Posterior vena cava (tissue), 2 donors: ENCODE measurements at regions not wholly inside any gene's neighbourhood (a gene's known extent, or its start where the extent isn't known, plus 50 kb on each side); places are given as distances from the start of the nearest gene placed in this dataset.
"Not testable (repeated sequence)": the region's sequence is repeated elsewhere in the genome, so short reads cannot be mapped to it uniquely, and the experiment has no call there.

Source experiments
- DNase-seq: peaks from one replicate; pipeline ENCODE4 v3.0.0-alpha.2; 2020; ENCODE audit warnings: low spot score
- intact Hi-C, 2 donors: fragments of 100-400 bp; cut with DNase I; formaldehyde crosslinking; loops; one replicate each; pipeline versions ENCODE4 v1.14.1 to v1.14.2; 2022 to 2023
- donor health status: DM: yes; HTN: yes; CAD: no.
- donor health status: DM: yes; HTN: yes; CAD: no.

DNA sequence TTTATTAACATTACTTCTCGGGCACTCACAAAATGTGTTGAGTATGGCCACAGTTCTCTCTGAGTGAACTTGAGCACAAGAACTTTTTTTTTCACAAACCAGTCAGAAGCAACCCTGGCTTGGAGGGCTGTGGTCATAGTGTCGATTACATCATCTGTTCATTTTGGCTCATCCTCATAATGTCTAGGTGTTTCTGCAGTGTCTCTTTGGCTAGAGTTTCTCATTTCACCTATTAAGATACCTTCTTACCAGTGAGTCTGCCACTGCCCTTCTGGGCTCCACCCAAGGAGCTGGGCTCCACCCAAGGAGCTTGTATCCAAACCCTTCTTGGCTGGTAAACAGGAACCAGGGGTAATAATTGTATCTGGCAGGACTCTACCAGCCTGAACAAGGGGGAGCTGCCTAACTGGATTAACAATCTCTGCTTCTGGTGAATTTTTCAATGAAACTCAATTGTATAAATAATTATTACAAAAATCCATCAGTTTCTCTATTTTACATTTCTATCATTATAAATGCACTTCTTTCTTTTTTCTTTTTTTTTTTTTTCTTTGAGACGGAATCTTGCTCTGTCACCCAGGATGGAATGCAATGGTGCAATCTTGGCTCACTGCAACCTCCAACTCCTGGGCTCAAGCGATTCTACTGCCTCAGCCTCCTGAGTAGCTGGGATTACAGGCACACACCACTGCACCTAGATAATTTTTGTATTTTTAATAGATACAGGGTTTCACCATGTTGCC lies 667.7 kb upstream of the SLIT2 start:
- intact Hi-C loops: no loop called here
- no peak for DNase-seq

DNA sequence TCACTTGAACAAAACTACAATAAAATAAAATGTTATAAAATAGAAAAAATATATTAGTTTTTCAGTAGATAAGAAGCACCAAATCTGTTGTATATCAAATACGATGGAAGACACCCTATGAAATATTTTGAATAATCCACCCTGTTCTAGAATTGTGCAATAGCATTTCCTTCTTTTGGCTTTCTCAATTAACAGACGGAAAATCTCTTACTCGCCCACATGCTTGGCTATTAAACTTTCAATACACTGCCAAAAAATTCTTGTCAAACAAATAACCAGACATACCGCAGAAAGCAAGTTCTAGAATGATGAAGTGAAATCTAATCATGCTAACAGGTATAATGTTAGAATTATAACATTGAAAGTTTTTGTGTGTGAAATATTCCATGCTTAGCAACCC lies 671.6 kb upstream of the SLIT2 start:
- intact Hi-C loops: no loop called here
- no peak for DNase-seq

DNA sequence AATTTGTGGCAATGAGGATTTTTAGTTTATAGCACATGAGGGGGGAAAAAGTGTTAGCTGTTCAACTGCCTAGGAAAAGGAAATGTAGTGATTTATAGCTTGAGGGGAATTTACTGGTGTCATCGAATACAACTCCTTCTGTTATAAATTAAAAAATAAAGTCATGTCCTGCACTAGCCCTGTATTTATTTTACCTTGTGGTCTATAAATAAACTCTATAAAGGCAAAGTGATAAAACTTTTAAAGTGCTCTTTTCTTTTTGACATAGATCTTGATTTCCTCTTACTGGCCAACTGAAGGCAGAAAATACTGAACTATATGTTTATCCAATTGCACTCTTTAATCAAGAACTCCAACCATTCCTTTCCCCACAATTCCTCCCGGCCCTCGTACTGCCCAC lies 672.1 kb upstream of the SLIT2 start:
- DNase-seq: no peak
- intact Hi-C loops: no loop called here

DNA sequence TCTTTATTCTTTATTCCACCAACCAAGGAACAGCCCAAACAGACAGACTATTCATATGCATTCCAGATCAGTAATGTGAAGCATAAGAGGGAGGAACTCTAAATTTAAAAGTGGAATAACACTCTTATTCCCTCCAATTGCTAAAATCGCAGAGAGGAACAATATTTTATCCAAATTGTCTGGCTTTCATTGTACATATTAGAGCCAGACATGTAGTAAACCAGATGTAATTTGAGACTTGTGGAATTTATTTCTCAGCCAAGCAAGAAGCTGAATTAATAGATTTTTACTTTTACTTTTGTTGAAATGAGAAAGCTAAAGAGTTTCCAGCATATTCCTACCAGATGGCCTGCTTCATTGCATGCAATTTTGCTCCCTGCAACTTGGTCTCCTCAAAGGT lies 674.6 kb upstream of the SLIT2 start:
- DNase-seq: no peak
- intact Hi-C loops: no loop called here

DNA sequence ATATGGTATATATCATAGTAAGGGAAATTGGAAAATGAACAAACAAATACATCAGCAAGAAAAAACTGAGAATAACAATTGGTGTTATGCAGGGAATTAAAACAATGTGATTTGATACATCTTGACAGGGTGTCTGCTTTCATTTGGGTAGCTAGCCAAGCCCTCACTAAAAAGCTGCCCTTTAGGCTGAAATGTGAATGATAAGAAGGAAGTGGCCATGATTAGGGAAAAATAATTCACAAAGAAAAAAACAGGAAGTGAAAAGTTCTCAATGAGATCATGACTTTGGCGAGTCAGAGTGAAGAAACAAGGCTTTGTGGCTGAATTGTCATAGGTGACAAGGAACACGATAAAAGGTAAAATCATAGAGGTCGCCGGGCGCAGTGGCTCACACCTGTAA lies 675.8 kb upstream of the SLIT2 start:
- no peak for DNase-seq
- intact Hi-C loops: no loop called here

DNA sequence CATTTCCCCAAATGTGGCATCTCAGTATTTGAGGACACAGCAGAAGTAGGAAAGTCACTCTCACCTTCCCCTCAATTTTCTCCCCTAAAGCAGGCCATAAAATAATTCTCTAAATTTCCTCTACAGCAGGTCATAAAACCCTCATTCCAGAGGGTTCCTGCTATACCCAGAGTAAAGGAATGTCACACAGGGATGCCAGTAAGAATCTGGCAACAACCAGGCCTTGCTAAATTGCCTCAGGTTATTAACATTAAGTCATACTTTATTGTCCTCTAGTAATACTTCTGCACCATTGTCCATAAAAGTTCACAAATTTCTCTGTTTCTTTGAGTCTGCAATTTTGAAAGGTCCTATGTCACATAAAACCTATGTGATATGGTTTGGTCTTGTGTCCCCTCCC lies 685.7 kb upstream of the SLIT2 start:
- intact Hi-C loops: no loop called here
- no peak for DNase-seq

DNA sequence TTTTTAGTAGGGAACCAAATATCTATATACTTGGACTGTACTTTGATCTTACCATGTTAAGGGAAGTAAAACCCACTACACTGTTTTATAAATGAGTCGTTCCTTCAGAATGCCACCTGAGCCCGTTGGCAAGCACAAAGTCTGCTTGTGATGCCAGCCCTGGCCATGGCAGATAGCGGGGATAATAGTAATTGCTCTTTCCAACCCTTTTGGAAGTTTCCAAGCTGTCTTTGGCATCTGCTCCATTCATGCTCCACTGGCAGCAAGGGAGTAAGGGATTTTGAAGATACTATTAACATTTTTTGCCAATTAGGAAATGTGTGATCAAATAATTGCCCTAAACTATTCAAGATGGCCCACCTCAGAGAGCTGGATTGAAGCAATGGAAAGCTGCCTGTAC lies 689.2 kb upstream of the SLIT2 start:
- DNase-seq: no peak
- intact Hi-C loops: no loop called here

DNA sequence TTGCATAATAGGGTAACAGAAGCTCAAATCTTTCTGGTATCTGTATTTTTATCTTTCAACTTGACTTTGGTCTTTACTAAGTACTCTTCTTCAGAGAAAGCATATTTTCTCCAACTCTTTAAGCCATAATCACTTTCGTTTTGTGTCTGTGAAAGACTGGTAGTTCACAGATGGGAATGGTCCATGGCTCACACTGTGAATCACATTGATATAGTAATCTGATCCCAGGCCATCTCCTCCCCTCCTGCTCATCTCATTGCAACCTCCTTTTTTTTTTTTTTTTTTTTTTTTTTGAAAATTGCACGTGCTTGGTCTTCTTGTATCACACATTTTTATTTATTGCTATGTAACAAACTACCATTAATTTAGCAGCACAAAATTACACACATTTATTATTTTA lies 694.5 kb upstream of the SLIT2 start:
- no peak for DNase-seq
- intact Hi-C loops: no loop called here

DNA sequence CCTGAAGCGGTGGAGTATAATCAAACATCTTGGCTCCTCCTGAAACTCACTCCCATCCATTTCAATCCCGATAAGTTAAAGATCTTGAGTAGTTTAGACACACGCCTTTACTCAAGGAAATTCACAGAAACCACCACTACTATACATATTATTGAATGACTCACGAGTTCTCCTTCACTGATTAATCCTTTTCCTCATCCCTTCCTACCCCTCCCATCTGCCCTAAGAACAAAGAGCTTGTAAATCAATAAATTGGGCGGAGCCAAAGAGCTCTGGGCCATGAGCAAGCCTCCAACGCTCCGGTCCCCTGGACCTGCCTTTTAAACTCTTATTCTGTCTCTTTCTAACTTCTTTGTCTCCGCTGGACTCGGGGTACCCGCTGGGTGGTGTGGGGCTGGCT lies 695.4 kb upstream of the SLIT2 start:
- intact Hi-C loops: not testable (repeated sequence)

DNA sequence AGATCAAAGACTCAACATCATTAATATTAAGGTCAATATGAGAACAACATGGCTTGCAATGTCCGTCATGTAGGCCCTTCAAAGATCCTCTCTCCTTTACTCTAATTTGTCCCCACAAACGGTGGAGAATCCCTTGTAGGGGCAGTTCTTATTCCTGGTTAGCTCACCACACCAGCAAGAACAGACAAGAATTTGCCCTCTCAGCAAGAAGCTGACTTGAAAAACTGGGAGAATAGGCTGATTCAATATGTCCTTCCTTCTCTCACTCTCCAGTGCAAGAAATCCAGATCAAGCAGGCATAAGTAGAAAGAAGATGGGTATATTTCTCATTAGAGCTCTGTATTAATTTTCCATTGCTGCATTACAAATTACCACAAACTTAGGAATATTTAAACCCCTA lies 704.2 kb upstream of the SLIT2 start:
- DNase-seq: no peak
- intact Hi-C loops: no loop called here

More for the DNA sequence above, 695.4 kb upstream of the SLIT2 start:
- DNase-seq: not testable (repeated sequence)

DNA sequence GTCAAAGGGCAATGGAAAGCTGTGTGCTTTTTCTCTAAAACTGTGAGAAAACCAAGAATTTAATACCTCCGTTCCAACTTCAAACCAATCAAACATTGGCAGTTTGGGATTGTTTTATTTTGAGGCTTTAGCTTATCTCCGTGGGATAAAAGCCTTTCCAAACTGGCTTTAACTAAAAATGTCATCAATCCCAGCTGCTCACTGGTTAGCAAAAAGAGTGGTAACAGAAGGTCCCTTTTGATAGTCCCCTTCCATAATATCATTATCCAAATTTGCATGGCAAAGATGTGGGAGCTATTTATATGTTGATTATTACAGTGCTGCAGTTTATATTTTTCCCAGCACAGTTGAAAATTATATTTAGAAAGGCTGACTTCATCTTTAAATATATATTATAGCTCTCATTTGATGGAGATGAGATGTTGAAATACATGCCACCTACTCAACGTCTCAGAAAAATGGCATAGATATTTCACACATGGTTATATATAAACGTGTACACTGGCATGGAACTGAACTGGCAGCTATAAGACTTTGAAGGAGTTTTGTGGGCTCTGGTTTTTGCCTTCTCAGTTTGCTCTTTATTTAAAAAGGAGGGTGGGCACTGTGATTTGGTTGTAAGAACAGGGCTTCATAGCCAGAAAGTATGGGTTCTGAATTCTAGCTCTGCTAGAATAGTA lies 707.1 kb upstream of the SLIT2 start:
- no peak for DNase-seq
- intact Hi-C loops: no loop called here

DNA sequence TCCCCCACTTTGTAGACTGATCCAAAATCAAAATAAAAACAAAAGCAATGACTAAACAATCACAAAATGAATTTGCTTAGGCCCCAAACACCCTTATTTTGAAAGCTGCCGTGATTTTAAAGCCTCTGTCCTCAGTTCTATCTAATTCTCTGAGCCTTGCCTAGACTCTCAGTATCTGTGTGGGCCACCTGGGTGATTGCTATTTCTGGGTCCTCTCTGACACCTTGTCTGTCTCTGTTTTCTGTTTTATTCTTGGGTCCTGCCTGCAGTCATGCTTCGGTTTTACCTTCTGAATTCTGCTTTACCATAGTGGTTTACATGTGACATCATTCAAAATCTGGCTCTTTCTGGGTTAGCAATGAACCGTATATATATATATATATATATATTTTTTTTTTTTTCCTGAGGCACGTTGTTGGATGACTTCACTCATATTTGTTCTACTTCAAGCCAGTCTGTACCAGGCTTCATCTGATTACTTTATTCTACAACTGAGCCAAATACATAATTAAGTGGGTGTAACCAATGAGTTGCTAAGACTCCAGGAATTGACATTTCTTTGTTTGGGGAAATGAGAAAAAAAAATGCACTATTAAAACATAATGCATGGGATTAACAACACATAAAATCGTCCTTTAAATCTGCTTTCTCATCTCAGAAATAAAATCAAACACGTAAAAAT lies 710.7 kb upstream of the SLIT2 start:
- no peak for DNase-seq
- intact Hi-C loops: no loop called here

DNA sequence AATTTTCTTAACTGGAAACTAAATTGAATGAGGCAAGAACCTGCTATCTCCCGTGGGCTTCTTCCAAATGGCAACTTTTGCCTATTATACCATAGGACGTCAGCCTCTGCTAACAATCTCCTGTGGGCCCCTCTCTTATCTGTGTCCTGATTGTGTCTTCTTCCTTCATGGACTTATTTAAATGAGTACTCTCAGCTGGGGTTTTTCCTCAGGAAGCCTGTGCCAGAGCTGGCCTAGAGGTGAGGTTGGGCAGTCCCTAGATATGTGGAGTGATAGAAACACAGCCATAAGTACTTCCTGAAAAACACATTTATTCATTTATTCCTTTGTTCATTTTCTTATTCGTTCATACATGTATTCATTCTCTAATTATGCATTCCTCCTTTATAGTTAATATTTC lies 712.5 kb upstream of the SLIT2 start:
- intact Hi-C loops: no loop called here

DNA sequence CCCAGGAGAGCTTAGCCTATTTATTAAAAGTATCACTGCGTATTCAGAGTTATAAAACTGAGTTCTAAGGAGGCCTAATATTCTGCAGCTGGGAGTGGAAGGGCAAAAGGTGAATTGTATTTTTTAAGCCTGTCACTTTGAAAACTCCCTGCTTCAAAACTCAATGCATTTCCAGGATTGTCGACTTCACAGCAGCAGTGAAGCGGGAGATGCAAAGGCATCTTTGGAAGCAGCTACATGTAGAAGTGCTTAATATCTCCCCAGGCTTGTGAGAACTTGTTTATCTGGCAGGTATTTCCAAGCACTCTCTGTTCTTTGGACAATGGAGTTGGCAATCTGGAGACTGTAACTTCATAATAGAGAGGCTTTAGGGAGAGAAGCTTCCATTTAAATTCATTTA lies 717.5 kb upstream of the SLIT2 start:
- intact Hi-C loops: no loop called here
- no peak for DNase-seq

More for the DNA sequence above, 712.5 kb upstream of the SLIT2 start:
- no peak for DNase-seq

DNA sequence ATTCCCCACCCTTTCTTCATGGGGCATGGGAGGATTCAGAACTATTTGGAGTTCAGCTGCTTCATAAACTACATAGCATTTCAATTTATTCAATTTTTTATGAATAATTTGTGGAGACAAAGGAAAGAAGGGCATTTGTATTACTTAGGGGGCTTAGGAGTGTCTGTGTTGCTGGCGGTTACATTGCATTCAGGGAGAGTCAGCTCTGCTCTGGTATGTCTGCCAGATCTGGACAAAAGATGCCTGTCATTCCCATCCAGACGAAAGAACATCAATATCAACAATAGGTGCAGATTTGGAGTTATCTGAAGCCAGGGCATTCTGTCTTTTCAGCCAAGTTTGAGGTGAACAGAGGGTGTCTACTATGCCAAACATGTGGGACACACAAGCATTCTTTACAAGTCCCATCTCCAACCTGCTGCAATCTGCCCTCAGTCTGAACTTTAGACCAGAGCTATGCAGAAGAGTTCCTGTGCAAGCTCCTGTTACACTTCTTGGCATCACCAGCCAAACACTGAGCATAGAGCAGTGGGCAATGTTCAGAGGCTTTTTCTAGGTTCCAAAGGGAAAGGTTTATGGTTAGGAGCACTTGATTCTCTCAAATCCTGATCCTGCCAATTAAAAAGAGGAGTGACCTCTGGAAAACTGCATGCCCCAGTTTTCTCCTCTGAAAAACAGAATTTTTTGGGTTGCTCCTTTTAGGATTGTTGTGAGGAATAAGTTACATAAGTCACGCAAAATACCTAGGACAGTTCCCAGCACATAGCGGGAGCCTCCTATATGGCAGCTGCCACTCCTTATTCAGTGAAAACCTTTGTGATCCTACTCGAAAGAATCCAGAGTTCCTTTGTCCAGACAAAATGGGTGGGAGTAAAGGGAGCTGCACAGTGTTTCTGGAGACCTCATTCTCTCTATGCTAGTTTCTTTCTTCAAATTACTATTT lies 719.5 kb upstream of the SLIT2 start:
- no peak for DNase-seq
- intact Hi-C loops: no loop called here

DNA sequence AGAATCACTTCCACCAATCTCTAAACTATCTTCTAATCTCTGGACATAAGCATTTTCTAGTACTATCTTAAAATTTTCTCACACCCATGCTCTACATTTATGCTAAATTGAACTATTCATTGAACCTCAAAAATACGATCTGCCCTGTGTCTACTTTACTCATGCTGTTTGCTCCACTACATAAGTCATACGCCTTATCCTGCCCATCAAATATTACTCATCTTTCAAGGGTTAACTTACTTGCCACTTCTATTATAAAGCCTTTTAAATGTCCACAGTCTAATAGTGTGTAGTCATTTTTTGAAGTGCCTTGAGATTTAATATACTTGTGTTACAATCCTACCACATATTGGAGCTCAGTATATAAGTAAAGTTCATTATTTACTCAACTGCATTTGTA lies 727.7 kb upstream of the SLIT2 start:
- DNase-seq: no peak

DNA sequence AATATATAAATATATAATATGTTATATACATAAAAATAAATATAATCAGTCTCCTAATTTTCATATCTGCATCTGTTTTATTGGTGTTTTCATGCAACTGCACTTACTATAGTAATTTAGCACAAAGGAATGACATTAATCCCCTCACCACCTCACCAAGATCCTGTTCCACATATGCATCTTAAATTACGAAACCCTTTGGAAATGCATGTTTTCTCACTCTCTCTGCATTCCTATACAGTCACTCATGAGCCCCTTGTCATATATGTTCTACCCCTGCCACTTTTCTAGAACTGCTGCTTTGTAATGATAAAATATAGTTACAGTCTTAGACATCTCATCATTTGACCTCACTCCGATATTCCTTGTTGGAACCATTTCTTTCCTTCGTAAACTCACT lies 728.7 kb upstream of the SLIT2 start:
- intact Hi-C loops: no loop called here
- DNase-seq: no peak

More for the DNA sequence above, 727.7 kb upstream of the SLIT2 start:
- intact Hi-C loops: no loop called here

DNA sequence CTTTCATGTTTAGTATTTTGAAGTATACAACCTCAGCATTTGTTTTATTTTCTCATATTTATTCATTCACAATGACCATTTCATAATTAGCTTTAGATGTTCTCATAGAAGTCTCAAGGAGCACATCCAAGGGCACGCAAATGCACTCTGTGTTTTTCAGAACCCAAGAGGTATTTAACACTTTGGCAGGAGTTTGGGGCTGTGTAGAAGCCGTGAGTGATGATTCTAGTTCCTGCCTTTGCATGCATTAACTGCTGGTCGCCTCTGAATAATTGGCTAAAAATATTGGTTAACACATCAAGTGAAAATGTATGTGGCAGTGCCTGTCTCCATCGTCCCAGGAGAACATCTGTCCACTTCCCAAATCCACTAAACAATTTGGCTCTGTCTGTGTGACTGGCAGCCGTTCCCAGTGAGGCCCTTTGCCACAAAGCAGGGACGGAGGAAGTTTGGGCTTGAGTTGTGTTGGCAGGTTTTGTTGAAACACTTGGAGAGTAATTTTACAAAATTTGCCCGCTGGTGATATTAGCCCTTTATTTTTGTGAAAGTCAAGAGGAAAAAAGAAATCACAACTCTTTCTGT lies 730.7 kb upstream of the SLIT2 start:
- DNase-seq: no peak
- intact Hi-C loops: no loop called here
